ENCODE measurements at regions not wholly inside any gene's neighbourhood (a gene's known extent, or its start where the extent isn't known, plus 50 kb on each side); places are given as distances from the start of the nearest gene placed in this dataset.

GRCh38 chr18:76567835-76568445 lies 72.9 kb upstream of the ZNF516 start:
- no peak for DNase-seq

GRCh38 chr18:76566987-76567386 lies 71.9 kb upstream of the ZNF516 start:
- DNase-seq = no peak

DNA sequence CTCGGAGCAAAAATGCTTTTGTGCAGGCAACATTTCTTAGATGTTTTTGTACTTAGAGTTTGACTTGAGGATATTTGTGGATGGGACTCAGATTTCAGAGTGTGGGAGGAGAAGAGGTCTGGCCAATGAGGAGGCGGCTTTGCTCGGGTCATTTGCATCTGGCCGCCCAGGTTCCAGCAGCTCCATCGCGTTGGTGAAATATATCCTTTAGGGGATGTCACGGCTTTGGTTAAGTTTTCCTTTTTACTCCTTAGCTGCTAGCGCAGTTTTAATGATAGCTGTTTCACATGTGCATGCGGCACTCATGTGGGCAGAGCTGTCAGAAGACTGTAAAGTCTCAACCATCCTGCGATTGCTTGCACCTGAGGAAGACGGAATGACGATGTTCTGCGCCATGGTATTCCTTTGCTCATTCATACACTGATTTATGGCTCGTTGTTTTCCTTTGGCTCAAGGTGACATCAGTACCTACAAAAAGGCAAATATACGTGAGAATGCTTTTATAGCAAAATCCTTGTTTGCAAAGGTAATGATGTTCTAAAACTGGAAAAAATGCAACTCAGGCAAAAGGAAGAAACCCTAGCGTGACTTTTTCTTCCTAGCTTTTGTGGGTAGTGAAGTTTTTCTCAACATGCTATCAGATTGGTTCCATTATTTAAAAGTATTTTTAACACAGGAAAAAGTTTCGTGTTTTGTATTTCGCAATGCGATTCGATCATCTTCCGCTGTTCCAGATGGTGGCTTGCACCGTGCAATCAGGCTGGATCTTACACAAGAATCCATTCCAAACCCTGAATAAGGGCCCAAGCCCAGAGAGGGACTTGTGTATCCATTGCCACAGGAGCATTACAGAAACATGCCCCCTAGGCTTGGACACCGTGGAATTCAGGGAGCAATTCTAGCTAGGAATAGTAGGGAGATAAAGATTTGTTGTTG lies 70.5 kb upstream of the ZNF516 start:
- peak; percentile 32 for DNase-seq

GRCh38 chr18:76564655-76565237 lies 69.7 kb upstream of the ZNF516 start:
- DNase-seq = no peak

GRCh38 chr18:76564117-76564516 lies 69.1 kb upstream of the ZNF516 start:
- no peak for DNase-seq

GRCh38 chr18:76562286-76563122 lies 67.5 kb upstream of the ZNF516 start:
- DNase-seq = no peak

DNA sequence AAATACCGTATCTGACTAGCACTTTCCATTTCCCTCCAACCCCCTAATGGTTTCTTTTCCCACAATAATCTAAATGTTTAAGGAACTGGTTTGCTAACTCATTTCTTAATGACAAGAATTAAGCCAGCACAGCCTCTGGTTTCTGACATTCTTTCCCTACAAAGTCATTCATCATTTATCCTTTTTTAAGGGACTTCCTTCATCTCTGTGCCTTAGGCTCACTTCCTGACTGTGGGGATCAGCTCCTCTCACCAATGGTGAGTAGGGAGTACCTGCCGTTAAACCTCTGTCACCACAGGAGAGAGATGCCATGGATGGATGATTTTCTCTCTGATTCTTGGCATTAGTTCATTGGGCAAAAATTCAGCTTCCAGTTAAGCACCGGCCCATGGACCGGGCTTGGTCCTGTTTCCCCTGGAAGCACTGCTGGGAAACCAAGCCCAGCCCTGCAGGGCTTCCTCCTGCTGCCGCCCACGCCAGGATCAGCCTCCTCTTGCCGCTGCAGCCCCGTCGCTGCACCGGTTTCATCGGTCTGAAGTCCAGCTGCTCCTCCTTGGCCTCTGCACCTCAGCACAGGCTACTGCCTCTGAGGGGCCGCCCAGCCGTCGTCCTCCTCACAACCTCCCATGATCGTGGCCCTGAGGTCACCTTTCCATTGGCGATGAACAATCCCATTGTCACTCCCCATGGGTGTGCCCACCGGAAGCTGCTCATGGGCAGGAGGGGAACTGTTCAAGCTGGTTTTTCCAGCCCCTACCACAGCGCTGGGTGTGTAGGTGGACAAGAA lies 64.0 kb upstream of the ZNF516 start:
- DNase-seq = no peak

DNA sequence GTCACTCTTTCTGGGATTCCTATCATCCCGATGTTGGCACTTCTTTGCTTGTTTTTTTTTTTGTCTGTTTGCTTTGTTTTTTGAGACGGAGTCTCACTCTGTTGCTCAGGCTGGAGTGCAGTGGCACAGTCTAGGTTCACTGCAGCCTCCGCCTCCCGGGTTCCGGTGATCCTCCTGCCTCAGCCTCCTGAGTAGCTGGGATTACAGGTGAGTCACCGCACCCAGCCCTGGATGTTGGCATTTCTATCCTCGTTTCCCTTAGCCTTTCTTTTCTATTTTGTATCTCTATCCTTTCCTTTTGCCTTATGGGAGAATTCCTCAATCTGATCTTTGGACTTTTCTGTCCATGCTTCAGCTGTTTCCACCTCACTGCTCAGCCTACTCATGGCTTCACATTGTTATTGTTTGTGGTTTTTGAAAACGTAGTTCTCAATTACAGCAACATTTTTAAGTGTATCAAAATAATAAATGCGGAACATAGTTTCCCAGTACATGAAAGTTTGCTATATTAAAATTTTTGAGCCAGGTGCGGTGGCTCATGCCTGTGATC lies 62.1 kb upstream of the ZNF516 start:
- DNase-seq = no peak

- DNase-seq = no peak
Measured at GRCh38 chr18:76554547-76555222, 59.6 kb upstream of the ZNF516 start.

DNA sequence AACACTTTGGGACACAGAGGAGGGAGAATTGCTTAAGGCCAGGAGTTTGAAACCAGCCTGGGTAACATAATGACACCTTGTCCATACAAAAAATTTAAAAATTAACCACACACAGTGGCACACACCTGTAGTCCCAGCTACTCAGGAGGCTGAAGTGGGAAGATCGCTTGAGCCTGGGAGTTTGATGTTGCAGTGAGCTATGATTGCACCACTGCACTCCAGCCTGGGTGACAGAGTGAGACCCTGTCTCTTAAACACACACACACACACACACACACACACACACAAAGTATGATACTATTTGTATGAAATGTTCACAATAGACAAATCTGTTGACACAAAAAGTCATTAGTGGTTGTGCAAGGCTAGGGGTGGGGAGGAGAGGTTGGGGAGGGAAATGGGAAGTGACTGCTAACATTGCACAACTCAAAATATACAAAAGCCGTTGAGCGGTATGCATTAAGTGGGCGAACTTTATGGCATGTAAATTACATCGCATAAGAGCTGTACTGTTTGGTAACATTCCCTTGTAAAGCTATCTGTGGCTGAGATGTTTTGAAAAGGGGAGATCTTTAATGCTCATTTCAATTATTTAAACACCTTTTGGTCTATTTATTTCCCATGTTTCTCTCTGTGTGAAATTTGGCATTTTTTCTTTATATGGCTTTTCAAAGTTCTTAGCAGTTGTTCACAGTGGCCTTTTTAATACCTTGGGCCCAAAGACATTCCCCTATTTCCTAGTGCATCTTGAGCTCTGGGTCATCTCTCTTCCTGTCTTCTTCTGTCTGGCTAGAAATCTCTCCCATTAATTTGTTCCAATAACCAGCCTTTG lies 58.9 kb upstream of the ZNF516 start:
- DNase-seq = no peak

- no peak for DNase-seq
Measured at GRCh38 chr18:76548541-76548940, 53.5 kb upstream of the ZNF516 start.

DNA sequence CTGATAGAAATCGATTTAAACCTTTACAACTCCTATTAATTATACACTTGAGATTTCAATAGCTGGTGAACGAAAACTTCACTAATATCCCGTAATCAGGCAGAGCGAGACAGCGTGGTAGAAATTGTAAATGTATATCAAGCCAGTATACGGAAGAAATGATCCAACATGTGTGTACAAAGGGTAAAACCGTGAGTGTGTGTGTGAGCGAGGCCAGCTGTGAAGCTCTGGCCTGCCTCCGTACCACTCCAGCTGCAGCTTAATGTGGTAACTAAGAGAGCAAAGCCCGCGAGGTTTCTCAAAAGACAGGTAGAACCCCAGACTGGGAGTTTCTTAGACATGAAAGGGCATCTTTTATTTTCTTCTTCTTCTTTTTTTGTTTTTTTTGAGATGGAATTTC lies 52.3 kb upstream of the ZNF516 start:
- no peak for DNase-seq

- no peak for DNase-seq
Measured at GRCh38 chr18:76546436-76546835, 51.4 kb upstream of the ZNF516 start.

GRCh38 chr18:76546088-76546435 lies 51.0 kb upstream of the ZNF516 start:
- DNase-seq = no peak

GRCh38 chr18:76545433-76546087 lies 50.5 kb upstream of the ZNF516 start:
- no peak for DNase-seq

DNA sequence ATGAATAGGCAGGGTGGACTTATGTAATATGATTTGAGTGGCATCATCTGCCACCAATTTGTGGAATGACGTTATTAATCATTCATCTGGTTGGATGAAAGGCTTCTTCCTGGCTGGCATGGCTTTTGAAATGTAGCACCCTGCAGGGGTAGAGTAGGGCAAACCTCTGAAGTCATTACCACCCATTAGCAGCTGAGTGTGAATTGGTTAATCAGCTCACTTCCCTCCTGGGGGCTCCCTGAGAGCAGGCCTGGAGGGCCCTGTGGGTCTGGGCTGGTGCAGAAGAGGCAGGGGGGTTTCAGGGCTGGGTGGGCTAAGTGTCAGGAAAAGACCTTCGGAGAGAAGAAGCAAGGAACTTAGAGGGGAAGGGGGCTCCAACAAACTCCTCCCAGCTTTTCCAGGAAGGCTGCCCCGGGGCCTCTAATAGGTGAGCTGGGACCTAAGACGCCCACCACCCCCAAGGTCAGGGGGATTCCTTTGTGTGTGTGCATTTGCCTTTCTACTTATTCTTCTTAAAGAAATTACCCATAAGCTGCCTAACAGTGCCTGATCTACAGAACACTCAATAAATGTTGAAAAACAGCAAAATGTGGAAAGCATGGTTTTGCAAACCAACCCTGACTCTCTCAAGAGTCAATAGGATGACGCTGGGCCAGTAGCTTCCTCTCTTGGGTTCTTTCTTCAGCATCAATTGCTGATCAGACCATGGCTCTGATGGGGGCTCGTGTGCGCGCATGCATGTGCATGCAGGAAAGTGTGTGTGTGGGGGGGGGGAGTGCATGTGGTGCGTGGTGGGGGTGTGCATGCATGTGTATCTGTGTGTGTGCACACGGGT lies 49.7 kb upstream of the ZNF516 start:
- no peak for DNase-seq
